Osteocyte (in vitro differentiated cells): ENCODE measurements at regions not wholly inside any gene's neighbourhood (a gene's known extent, or its start where the extent isn't known, plus 50 kb on each side); places are given as distances from the start of the nearest gene placed in this dataset.
"Not testable (repeated sequence)": the region's sequence is repeated elsewhere in the genome, so short reads cannot be mapped to it uniquely, and the experiment has no call there.

Source experiments
- DNase-seq: peaks from one replicate; pipeline ENCODE4 v3.0.0; 2021; ENCODE audit warnings: mixed read lengths; ENCODE audit not compliant: unreplicated experiment; ENCODE audit errors: extremely low spot score
- H3K27ac Mint-ChIP-seq: one replicate; pipeline ENCODE4 v1.8.0; 2021; ENCODE audit warnings: mild to moderate bottlenecking, mixed read lengths; ENCODE audit not compliant: unreplicated experiment
- H3K27me3 Mint-ChIP-seq: one replicate; pipeline ENCODE4 v1.8.0; 2021; ENCODE audit warnings: mixed read lengths; ENCODE audit not compliant: unreplicated experiment
- H3K36me3 Mint-ChIP-seq: one replicate; pipeline ENCODE4 v1.8.0; 2021; ENCODE audit warnings: mixed read lengths; ENCODE audit not compliant: unreplicated experiment
- H3K4me1 Mint-ChIP-seq: one replicate; pipeline ENCODE4 v1.8.0; 2021; ENCODE audit warnings: mixed read lengths; ENCODE audit not compliant: unreplicated experiment
- H3K4me3 Mint-ChIP-seq: one replicate; pipeline ENCODE4 v1.8.0; 2021; ENCODE audit warnings: mild to moderate bottlenecking, moderate library complexity, mixed read lengths; ENCODE audit not compliant: unreplicated experiment
- H3K9me3 Mint-ChIP-seq: one replicate; pipeline ENCODE4 v1.8.0; 2021; ENCODE audit warnings: mixed read lengths; ENCODE audit not compliant: unreplicated experiment
- TF ChIP-seq, protein P1 (sequence below): fragments of 200-600 bp; sonication (generic); IDR thresholded peaks from 2 replicates; pipeline ENCODE4 v1.5.0; 2021; ENCODE audit warnings: antibody characterized with exemption, mild to moderate bottlenecking, moderate library complexity

DNA sequence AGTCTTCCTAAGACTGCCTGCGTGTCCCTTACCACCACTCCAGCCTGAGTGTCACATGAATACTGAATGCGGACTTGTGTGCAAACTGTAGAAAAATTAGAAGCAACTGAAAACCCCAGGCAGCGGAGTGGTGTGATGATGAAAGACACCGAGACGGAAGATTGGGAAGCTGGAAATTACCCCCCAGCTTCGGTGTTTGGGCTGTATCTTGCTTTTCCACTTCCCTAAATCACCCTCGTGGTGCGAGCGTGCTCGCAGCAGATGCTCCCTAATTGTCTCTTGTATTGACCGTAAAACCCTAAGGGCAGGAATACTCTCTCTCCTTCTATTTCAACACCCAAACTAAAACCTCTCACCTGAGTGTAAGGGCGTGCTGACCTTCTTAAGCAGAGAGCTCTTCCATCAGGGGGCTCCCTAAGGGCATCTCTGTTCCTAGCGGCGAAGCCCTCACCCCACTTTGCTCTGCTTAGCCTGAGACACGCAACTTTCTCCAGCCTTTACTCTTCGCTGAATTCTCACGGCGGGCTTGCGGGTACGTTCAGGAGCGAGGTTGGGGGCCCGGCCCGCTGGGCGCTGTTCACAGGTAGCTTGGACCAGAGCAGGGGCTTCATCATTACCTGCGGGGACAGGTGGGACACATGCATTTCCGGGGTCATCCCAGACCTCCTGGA lies 62.4 kb downstream of the CRYBB2 start:
- H3K4me1 Mint-ChIP-seq: peaks cover 8% of the 10 kb centered on the region
- H3K27me3 Mint-ChIP-seq: peaks cover 60% of the 10 kb centered on the region
- no peaks in the 10 kb centered on the region for H3K9me3 Mint-ChIP-seq
- TF ChIP-seq, protein P1, sequence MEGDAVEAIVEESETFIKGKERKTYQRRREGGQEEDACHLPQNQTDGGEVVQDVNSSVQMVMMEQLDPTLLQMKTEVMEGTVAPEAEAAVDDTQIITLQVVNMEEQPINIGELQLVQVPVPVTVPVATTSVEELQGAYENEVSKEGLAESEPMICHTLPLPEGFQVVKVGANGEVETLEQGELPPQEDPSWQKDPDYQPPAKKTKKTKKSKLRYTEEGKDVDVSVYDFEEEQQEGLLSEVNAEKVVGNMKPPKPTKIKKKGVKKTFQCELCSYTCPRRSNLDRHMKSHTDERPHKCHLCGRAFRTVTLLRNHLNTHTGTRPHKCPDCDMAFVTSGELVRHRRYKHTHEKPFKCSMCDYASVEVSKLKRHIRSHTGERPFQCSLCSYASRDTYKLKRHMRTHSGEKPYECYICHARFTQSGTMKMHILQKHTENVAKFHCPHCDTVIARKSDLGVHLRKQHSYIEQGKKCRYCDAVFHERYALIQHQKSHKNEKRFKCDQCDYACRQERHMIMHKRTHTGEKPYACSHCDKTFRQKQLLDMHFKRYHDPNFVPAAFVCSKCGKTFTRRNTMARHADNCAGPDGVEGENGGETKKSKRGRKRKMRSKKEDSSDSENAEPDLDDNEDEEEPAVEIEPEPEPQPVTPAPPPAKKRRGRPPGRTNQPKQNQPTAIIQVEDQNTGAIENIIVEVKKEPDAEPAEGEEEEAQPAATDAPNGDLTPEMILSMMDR: no peak
- H3K4me3 Mint-ChIP-seq: no peak overlapping the region
- H3K27ac Mint-ChIP-seq: no peak overlapping the region
- H3K36me3 Mint-ChIP-seq: no peaks in the 10 kb centered on the region
- no peak for DNase-seq

DNA sequence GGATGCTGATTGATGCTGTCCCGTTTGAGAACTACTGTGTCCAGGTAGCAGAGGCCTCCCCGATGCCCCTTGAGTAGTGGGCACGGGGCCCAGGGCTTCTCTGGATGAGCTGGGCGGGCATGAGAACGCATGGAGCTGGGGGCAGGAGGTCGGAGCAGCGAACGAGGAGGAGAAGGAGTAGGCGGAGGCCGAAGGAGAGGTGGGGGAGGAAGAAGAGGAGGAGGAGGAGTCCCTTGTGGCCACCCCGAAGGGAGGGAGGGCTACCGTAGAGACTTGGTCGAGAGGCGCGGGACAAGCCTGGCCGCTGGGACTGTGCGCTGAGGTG lies 62.9 kb downstream of the CRYBB2 start:
- Mint-ChIP-seq H3K27ac (no peak overlapping the region), H3K4me1 (peaks cover 8% of the 10 kb centered on the region), H3K27me3 (peaks cover 63% of the 10 kb centered on the region), H3K9me3 (no peaks in the 10 kb centered on the region), H3K36me3 (no peaks in the 10 kb centered on the region), H3K4me3 (no peak overlapping the region)
- TF ChIP-seq, protein P1: no peak
- no peak for DNase-seq

DNA sequence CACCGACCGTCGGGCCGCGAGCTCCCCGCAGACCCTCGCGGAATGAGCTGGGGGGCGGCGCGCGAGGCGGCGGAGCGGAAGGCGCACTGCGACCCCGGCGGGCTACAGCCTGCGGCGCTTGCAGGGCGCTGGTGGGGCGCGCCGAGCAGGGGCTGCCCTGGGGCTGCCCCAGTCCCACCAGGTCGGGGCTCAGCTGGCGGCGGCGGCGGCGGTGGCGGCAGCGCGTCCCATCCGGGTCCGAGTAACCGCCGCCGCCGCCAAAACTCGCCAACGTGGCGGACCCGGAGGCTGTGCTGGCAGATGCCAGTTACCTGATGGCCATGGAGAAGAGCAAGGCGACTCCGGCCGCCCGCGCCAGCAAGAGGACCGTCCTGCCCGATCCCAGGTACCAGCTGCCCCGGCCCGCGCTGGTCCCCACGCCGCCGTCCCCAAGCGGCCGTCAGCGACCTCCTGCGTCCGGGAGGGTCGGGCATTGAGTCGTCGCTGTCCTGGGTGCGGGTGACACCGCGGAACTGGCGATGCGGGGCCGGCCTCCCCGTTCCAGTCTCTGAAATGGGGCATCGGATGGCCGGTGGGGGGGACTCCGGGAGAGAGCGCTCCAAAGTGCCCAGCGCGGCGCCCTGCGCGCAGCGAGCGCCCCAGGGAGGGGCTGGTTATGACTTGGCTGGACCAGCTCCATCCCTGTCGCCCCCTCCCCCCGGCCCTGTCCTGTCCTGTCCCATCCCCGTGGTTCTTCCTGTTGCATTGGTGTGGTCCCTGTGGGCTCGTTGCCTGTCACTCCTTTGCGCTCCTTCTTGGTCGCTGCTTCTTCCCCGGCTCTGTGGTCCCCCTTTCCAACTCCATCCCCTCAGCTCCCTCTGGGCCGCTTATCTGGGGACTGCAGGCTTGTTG lies 63.5 kb downstream of the CRYBB2 start:
- DNase-seq: no peak
- TF ChIP-seq, protein P1: no peak
- H3K4me3 Mint-ChIP-seq: no peak overlapping the region
- no peaks in the 10 kb centered on the region for H3K9me3 Mint-ChIP-seq
- H3K36me3 Mint-ChIP-seq: no peaks in the 10 kb centered on the region
- H3K27me3 Mint-ChIP-seq: peaks cover 67% of the 10 kb centered on the region
- H3K27ac Mint-ChIP-seq: no peak overlapping the region
- H3K4me1 Mint-ChIP-seq: peaks cover 8% of the 10 kb centered on the region

DNA sequence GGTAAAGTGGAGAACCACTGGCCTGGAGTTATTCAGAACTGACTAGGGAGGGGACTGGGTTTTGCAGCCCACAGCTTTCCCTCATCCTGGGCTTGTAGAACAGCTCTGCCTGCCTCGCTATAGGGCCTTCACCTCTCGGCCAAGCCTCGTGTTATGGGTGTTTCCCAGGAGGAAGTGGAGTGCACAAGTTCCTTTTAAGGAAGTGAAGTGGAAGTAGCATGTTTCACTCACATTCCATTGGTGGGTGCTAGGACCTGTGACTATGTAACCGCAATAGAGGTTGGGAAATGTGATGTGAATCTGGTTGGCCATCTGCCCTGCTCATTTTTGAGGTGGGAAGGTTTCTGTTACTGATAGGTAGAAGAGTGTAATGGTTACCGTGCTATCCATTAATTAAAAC lies 69.0 kb downstream of the CRYBB2 start:
- not testable (repeated sequence) for H3K36me3 Mint-ChIP-seq, DNase-seq, H3K4me1 Mint-ChIP-seq, H3K4me3 Mint-ChIP-seq, H3K9me3 Mint-ChIP-seq, H3K27ac Mint-ChIP-seq
- peaks cover 37% of the 10 kb centered on the region for H3K27me3 Mint-ChIP-seq

DNA sequence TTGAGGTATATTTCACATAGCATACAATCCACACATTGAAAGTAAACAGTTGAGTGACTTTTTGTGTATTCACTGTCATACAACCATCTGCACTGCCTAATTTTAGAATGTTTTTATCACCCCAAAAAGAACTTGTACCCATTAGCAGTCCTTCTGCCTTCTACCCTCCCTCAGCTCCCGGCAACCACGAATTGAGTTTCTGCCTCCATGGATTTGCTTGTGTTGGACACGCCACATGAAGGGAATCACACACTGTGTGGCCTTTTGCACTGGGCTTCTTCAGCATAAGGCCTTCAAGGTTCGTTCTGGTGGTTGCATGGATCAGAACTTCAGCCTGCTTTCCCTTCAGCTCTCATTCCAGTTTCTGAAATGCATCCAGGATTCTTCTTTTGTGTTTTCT lies 82.5 kb downstream of the CRYBB2 start:
- H3K27me3 Mint-ChIP-seq: peaks cover 35% of the 10 kb centered on the region
- H3K4me3 Mint-ChIP-seq, H3K27ac Mint-ChIP-seq, H3K4me1 Mint-ChIP-seq, H3K36me3 Mint-ChIP-seq, DNase-seq, H3K9me3 Mint-ChIP-seq: not testable (repeated sequence)

DNA sequence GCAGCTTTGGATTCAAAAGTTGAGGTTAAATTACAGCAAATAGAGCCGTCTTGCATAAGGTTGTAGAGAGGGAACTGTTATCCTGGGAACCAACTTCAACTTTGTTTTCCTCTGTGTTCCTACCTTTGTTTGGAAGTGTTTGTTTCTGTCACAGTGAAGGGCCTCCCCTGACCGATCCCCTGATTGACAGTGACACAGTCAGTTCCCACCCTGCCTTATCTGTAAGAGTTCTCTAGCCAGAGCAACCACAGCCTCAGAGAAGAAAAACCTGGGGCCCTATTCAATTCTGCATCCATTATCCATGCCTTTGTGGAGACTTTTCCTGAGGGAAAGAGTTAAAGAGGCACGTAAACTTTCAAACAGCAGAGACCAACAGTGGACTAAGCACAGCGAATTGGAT lies 90.1 kb downstream of the CRYBB2 start:
- H3K9me3 Mint-ChIP-seq, DNase-seq, H3K27ac Mint-ChIP-seq, H3K4me1 Mint-ChIP-seq, H3K4me3 Mint-ChIP-seq, H3K36me3 Mint-ChIP-seq: not testable (repeated sequence)
- H3K27me3 Mint-ChIP-seq: peaks cover 38% of the 10 kb centered on the region

DNA sequence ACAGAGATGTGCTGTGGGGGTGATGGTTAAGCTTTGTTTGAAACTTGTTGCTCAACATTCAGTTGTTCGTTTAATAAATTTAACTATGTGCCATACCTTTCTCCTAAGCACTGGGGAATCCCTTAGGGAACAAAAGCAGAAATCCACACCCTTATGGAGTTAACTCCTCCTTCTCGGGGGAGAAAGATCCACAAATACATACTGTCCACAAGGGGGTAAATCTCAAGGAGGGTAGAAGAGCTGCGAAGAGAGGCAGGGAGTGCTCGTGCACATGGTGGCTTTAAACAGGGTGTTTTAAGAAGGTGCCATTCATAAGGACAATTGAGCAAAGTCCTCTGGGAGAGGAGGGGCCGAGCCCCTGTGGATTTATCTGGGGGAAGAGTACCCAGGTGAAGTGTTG lies 92.5 kb downstream of the CRYBB2 start:
- H3K4me1 Mint-ChIP-seq, DNase-seq, H3K9me3 Mint-ChIP-seq, H3K4me3 Mint-ChIP-seq, H3K36me3 Mint-ChIP-seq, H3K27ac Mint-ChIP-seq: not testable (repeated sequence)
- H3K27me3 Mint-ChIP-seq: peaks cover 33% of the 10 kb centered on the region
